Neural crest cell (in vitro differentiated cells): ENCODE measurements at regions not wholly inside any gene's neighbourhood (a gene's known extent, or its start where the extent isn't known, plus 50 kb on each side); places are given as distances from the start of the nearest gene placed in this dataset.

Experiments
- DNase-seq: peaks from one replicate; pipeline ENCODE4 v3.0.0; 2021; ENCODE audit warnings: low read depth, mixed read lengths, low spot score
- H3K27ac Mint-ChIP-seq: one replicate; pipeline ENCODE4 v1.8.0; 2021; ENCODE audit warnings: mild to moderate bottlenecking, mixed read lengths; ENCODE audit not compliant: unreplicated experiment
- H3K27me3 Mint-ChIP-seq: 2 replicates; pipeline ENCODE4 v1.8.0; 2021; ENCODE audit warnings: low read depth, mild to moderate bottlenecking, mixed read lengths
- H3K36me3 Mint-ChIP-seq: 2 replicates; pipeline ENCODE4 v1.8.0; 2021; ENCODE audit warnings: low read depth, mild to moderate bottlenecking, mixed read lengths
- H3K4me1 Mint-ChIP-seq: 2 replicates; pipeline ENCODE4 v1.8.0; 2021; ENCODE audit warnings: mixed read lengths
- H3K4me3 Mint-ChIP-seq: one replicate; pipeline ENCODE4 v1.8.0; 2021; ENCODE audit warnings: mild to moderate bottlenecking, mixed read lengths
- H3K9me3 Mint-ChIP-seq: 2 replicates; pipeline ENCODE4 v1.8.0; 2021; ENCODE audit warnings: mixed read lengths
- TF ChIP-seq, protein P1 (sequence below): fragments of 200-600 bp; sonication (generic); conservative IDR thresholded peaks from 2 replicates; pipeline ENCODE4 v1.5.0; 2021; ENCODE audit warnings: antibody characterized with exemption, mild to moderate bottlenecking

DNA sequence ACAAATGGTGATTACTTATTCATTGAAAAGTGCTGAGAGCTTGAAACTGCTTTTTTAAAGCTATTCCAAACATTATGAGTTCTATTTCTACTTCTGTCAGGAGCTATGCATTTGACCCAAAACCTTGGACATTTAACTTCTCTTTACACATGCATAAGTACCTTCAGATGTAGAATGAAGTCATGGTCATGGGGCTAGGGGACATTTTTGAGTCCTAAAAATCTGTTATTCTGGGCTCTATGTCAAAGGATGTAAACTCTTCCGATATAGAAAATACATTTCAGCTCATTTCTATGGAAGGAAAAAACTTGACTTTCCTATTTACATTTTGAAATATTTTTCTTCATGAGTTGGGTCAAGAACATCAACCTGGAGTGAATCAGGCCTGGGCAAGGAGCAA, 179.5 kb upstream of the CXCL12 start:
- no peaks in the 10 kb centered on the region for H3K27me3 Mint-ChIP-seq
- no peaks in the 10 kb centered on the region for H3K36me3 Mint-ChIP-seq
- TF ChIP-seq, protein P1, sequence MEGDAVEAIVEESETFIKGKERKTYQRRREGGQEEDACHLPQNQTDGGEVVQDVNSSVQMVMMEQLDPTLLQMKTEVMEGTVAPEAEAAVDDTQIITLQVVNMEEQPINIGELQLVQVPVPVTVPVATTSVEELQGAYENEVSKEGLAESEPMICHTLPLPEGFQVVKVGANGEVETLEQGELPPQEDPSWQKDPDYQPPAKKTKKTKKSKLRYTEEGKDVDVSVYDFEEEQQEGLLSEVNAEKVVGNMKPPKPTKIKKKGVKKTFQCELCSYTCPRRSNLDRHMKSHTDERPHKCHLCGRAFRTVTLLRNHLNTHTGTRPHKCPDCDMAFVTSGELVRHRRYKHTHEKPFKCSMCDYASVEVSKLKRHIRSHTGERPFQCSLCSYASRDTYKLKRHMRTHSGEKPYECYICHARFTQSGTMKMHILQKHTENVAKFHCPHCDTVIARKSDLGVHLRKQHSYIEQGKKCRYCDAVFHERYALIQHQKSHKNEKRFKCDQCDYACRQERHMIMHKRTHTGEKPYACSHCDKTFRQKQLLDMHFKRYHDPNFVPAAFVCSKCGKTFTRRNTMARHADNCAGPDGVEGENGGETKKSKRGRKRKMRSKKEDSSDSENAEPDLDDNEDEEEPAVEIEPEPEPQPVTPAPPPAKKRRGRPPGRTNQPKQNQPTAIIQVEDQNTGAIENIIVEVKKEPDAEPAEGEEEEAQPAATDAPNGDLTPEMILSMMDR: no peak
- no peak overlapping the region for H3K4me3 Mint-ChIP-seq
- no peak for DNase-seq
- no peaks in the 10 kb centered on the region for H3K9me3 Mint-ChIP-seq
- peaks cover 6% of the 10 kb centered on the region for H3K4me1 Mint-ChIP-seq
- H3K27ac Mint-ChIP-seq: no peak overlapping the region

DNA sequence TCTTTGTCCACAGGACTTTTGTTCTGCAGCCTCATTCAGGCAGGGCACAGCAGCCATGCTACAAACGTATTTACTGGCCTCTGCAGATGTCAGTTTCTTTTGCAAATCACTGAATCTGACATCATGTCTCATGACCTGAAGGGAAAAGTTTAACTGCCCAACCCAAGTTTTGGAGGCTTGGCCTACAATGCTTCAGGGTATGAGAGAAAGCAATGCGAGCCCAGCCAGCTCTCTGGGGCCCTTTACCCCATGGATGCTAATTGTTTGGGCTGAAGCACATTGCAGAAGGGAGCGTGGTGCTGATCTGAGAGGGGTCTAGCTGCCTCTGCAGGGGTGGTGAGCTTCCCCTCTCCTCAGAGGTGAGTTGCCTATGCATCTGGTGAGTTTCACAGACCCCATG, 179.9 kb upstream of the CXCL12 start:
- H3K27ac Mint-ChIP-seq: no peak overlapping the region
- H3K4me1 Mint-ChIP-seq: peaks cover 7% of the 10 kb centered on the region
- no peak overlapping the region for H3K4me3 Mint-ChIP-seq
- TF ChIP-seq, protein P1: no peak
- H3K9me3 Mint-ChIP-seq: no peaks in the 10 kb centered on the region
- H3K36me3 Mint-ChIP-seq: no peaks in the 10 kb centered on the region
- no peaks in the 10 kb centered on the region for H3K27me3 Mint-ChIP-seq
- DNase-seq: no peak

DNA sequence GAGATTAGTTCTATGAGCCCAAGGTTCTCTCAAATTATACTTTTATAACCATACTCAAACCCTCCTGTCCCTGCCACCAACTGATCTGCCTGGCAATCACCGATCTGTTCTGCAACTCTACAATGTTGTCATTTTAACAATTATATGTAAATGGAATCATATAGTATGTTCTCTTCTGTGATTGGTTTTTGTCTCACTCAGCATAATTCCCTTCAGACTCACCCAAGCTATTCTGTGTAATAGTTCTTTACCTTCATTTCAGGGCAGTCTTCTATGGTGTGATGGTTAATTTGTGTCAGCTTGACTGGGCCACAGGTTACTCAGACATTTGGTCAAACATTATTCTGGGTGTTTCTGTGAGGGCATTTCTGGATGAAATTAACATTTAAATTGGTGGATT, 181.9 kb upstream of the CXCL12 start:
- Mint-ChIP-seq H3K27me3 (no peaks in the 10 kb centered on the region), H3K4me1 (peaks cover 7% of the 10 kb centered on the region), H3K9me3 (no peaks in the 10 kb centered on the region), H3K27ac (no peak overlapping the region), H3K4me3 (no peak overlapping the region), H3K36me3 (no peaks in the 10 kb centered on the region)
- TF ChIP-seq, protein P1: no peak
- no peak for DNase-seq

DNA sequence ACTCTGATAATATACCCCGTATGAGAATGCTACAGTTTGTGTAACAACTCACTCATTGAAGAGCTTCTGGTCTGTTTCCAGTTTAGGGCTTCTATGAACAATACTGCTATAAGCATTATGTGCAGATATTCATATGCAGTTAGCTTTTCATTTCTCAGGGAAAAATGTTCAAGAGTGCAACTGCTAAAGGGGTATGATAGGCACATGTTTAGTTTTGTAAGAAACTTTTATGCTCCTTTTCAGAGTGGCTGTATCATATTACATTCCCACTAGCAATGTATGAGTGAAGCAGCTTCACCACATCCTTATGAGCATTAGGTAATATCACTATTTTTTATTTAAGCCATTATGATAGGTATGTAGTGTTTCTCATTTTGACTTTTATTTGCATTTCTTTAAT, 182.6 kb upstream of the CXCL12 start:
- TF ChIP-seq, protein P1: no peak
- Mint-ChIP-seq H3K4me3 (no peak overlapping the region), H3K9me3 (no peaks in the 10 kb centered on the region), H3K4me1 (peaks cover 7% of the 10 kb centered on the region), H3K27me3 (no peaks in the 10 kb centered on the region), H3K27ac (no peak overlapping the region), H3K36me3 (no peaks in the 10 kb centered on the region)
- no peak for DNase-seq

DNA sequence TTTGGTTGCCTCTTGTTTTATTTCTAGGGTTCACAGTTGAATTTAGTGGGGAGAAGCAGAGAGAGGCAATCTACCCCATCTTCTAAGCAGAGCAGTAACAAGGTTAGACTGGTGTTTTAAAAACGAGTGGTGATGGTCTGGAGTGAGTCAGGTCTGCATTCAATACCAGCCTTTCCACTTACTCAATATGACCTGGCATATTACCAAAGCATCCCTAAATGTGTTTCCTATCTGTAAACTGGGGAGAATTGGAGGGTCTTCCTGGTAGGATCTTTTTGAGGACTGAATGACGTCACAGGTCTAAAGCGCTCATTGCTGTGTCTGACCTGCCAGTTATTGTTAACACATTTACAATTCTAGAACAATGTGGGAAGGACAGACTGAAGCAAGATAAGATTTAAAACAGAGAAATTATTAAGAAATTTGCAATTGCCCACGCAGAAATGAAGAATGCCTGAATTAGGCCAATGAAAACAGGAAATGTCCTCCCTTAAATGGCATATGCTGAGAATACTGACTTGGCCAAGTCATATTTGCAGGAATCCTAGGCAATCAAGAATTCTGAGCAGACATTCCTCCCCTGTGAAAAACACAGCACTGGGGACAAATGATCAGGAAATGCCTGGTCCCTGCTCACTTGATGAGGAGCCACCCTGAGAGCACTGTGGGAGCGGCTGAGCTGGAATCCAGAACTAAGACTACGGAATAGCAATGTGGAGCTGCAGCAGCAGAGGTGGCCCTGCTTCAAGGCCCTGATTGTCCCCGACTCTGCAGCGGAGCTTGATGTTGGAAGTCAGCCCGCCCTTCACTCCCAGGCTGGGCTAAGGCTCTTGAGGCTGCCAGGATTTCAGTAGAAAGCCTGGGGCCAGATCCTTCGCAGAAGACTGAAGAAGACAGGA, 184.5 kb upstream of the CXCL12 start:
- no peak overlapping the region for H3K27ac Mint-ChIP-seq
- DNase-seq: no peak
- H3K9me3 Mint-ChIP-seq: peaks cover 2% of the 10 kb centered on the region
- H3K36me3 Mint-ChIP-seq: no peaks in the 10 kb centered on the region
- H3K4me3 Mint-ChIP-seq: no peak overlapping the region
- H3K4me1 Mint-ChIP-seq: peaks cover 7% of the 10 kb centered on the region
- TF ChIP-seq, protein P1: no peak
- H3K27me3 Mint-ChIP-seq: no peaks in the 10 kb centered on the region
